Activated naive CD8-positive, alpha-beta T cell treated with anti-CD3 and anti-CD28 coated beads, Interleukin-2, amount 10 ng/mL, durations not matched to agents 7 days and 5 days (primary cell): ENCODE measurements at regions not wholly inside any gene's neighbourhood (a gene's known extent, or its start where the extent isn't known, plus 50 kb on each side); places are given as distances from the start of the nearest gene placed in this dataset.

ENCODE experiments used
- ATAC-seq: fragments of 150-1000 bp; cut with Tn5 transposase; one replicate; pipeline ENCODE4 v1.10.0; 2021; ENCODE audit warnings: low read depth, moderate library complexity
- POLR2A ChIA-PET: fragments of 350-600 bp; sonication (Branson Sonifier 250); formaldehyde crosslinking; loops from one replicate; lab custom pipeline; 2021; ENCODE audit warnings: antibody characterized with exemption; lab: Charles Lee
- DNase-seq: peaks from one replicate; pipeline ENCODE4 v3.0.0; 2021
- H3K27ac Mint-ChIP-seq: one replicate; pipeline ENCODE4 v1.8.0; 2022; ENCODE audit warnings: mild to moderate bottlenecking, mixed read lengths
- H3K27me3 Mint-ChIP-seq: one replicate; pipeline ENCODE4 v1.8.0; 2022; ENCODE audit warnings: mild to moderate bottlenecking, moderate library complexity, mixed read lengths
- H3K36me3 Mint-ChIP-seq: one replicate; pipeline ENCODE4 v1.8.0; 2021; ENCODE audit warnings: mild to moderate bottlenecking, mixed read lengths
- H3K4me1 Mint-ChIP-seq: one replicate; pipeline ENCODE4 v1.8.0; 2021; ENCODE audit warnings: mixed read lengths
- H3K4me3 Mint-ChIP-seq: one replicate; pipeline ENCODE4 v1.8.0; 2022; ENCODE audit warnings: mild to moderate bottlenecking, moderate library complexity, mixed read lengths
- H3K9me3 Mint-ChIP-seq: one replicate; pipeline ENCODE4 v1.8.0; 2021; ENCODE audit warnings: mixed read lengths

GRCh38 chr3:56874269-56874668, 72.5 kb upstream of the ARHGEF3 start:
- peaks cover 43% of the 10 kb centered on the region for H3K4me1 Mint-ChIP-seq
- no peaks in the 10 kb centered on the region for H3K27me3 Mint-ChIP-seq
- H3K4me3 Mint-ChIP-seq: no peak overlapping the region
- no peak for DNase-seq
- no peak for ATAC-seq
- POLR2A ChIA-PET: no interaction called here
- H3K27ac Mint-ChIP-seq: no peak overlapping the region
- peaks cover 3% of the 10 kb centered on the region for H3K9me3 Mint-ChIP-seq
- H3K36me3 Mint-ChIP-seq: peaks cover 19% of the 10 kb centered on the region

- Mint-ChIP-seq H3K4me3 (no peak overlapping the region), H3K27me3 (no peaks in the 10 kb centered on the region), H3K4me1 (peaks cover 24% of the 10 kb centered on the region), H3K36me3 (peaks cover 16% of the 10 kb centered on the region), H3K27ac (no peak overlapping the region), H3K9me3 (peaks cover 3% of the 10 kb centered on the region)
- no peak for ATAC-seq
- DNase-seq: no peak
- POLR2A ChIA-PET: interaction anchor here (0.9 kb wide), 1 partner anchor 46 kb away, joined by 3 read pairs; no protein-coding TSS in a partner anchor
Observed at GRCh38 chr3:56870436-56870835, 68.7 kb upstream of the ARHGEF3 start.

GRCh38 chr3:56869157-56869889, 67.6 kb upstream of the ARHGEF3 start:
- Mint-ChIP-seq H3K4me1 (peaks cover 27% of the 10 kb centered on the region), H3K36me3 (peaks cover 19% of the 10 kb centered on the region), H3K4me3 (peak overlapping the region; percentile 59), H3K27me3 (no peaks in the 10 kb centered on the region), H3K27ac (peak overlapping the region; percentile 27), H3K9me3 (peaks cover 5% of the 10 kb centered on the region)
- DNase-seq (no peak), ATAC-seq (no peak)
- POLR2A ChIA-PET: no interaction called here

GRCh38 chr3:56868706-56869105, 67.0 kb upstream of the ARHGEF3 start:
- POLR2A ChIA-PET: no interaction called here
- peaks cover 20% of the 10 kb centered on the region for H3K36me3 Mint-ChIP-seq
- H3K27me3 Mint-ChIP-seq: no peaks in the 10 kb centered on the region
- no peak overlapping the region for H3K27ac Mint-ChIP-seq
- no peak for DNase-seq
- H3K4me1 Mint-ChIP-seq: peaks cover 29% of the 10 kb centered on the region
- peaks cover 6% of the 10 kb centered on the region for H3K9me3 Mint-ChIP-seq
- ATAC-seq: no peak
- no peak overlapping the region for H3K4me3 Mint-ChIP-seq

GRCh38 chr3:56867671-56868070, 65.9 kb upstream of the ARHGEF3 start:
- Mint-ChIP-seq H3K27me3 (no peaks in the 10 kb centered on the region), H3K36me3 (peaks cover 18% of the 10 kb centered on the region), H3K27ac (peak overlapping the region; percentile 8), H3K4me3 (no peak overlapping the region), H3K4me1 (peaks cover 34% of the 10 kb centered on the region), H3K9me3 (peaks cover 4% of the 10 kb centered on the region)
- DNase-seq (no peak), ATAC-seq (no peak)
- POLR2A ChIA-PET: no interaction called here

GRCh38 chr3:56864918-56865524, 63.3 kb upstream of the ARHGEF3 start:
- Mint-ChIP-seq H3K9me3 (peaks cover 4% of the 10 kb centered on the region), H3K4me3 (no peak overlapping the region), H3K36me3 (peaks cover 21% of the 10 kb centered on the region), H3K27ac (no peak overlapping the region), H3K27me3 (no peaks in the 10 kb centered on the region), H3K4me1 (peaks cover 49% of the 10 kb centered on the region)
- POLR2A ChIA-PET: no interaction called here
- no peak for ATAC-seq
- no peak for DNase-seq

GRCh38 chr3:56864090-56864489, 62.3 kb upstream of the ARHGEF3 start:
- H3K9me3 Mint-ChIP-seq: peaks cover 4% of the 10 kb centered on the region
- ATAC-seq (peak; percentile 20), DNase-seq (no peak)
- H3K4me3 Mint-ChIP-seq: no peak overlapping the region
- no peak overlapping the region for H3K27ac Mint-ChIP-seq
- H3K36me3 Mint-ChIP-seq: peaks cover 21% of the 10 kb centered on the region
- no peaks in the 10 kb centered on the region for H3K27me3 Mint-ChIP-seq
- POLR2A ChIA-PET: no interaction called here
- peaks cover 45% of the 10 kb centered on the region for H3K4me1 Mint-ChIP-seq

- Mint-ChIP-seq H3K4me3 (no peak overlapping the region), H3K36me3 (peaks cover 25% of the 10 kb centered on the region), H3K4me1 (peaks cover 48% of the 10 kb centered on the region), H3K27ac (no peak overlapping the region), H3K27me3 (no peaks in the 10 kb centered on the region), H3K9me3 (peaks cover 4% of the 10 kb centered on the region)
- no peak for DNase-seq
- POLR2A ChIA-PET: interaction anchor here (0.8 to 1.9 kb wide), 2 partner anchors 10 to 53 kb away, joined by 3 to 5 read pairs; no protein-coding TSS in a partner anchor
- ATAC-seq: peak; percentile 43
Observed at GRCh38 chr3:56862352-56863062, 60.8 kb upstream of the ARHGEF3 start.

GRCh38 chr3:56861511-56861910, 59.8 kb upstream of the ARHGEF3 start:
- no peak for ATAC-seq
- Mint-ChIP-seq H3K27me3 (no peaks in the 10 kb centered on the region), H3K4me1 (peaks cover 52% of the 10 kb centered on the region), H3K27ac (peak overlapping the region; percentile 33), H3K9me3 (peaks cover 4% of the 10 kb centered on the region), H3K4me3 (no peak overlapping the region), H3K36me3 (peaks cover 21% of the 10 kb centered on the region)
- POLR2A ChIA-PET: interaction anchor here (0.8 to 1.9 kb wide), 3 partner anchors 12 to 54 kb away, joined by 3 to 5 read pairs (median 4); no protein-coding TSS in a partner anchor
- no peak for DNase-seq

- H3K27me3 Mint-ChIP-seq: no peaks in the 10 kb centered on the region
- POLR2A ChIA-PET: interaction anchor here (0.8 to 1.9 kb wide), 3 partner anchors 12 to 55 kb away, joined by 3 to 5 read pairs (median 4); no protein-coding TSS in a partner anchor
Observed at GRCh38 chr3:56860939-56861338, 59.2 kb upstream of the ARHGEF3 start.

GRCh38 chr3:56860351-56860750, 58.6 kb upstream of the ARHGEF3 start:
- H3K9me3 Mint-ChIP-seq: peaks cover 4% of the 10 kb centered on the region
- H3K4me1 Mint-ChIP-seq: peaks cover 55% of the 10 kb centered on the region
- POLR2A ChIA-PET: no interaction called here
- ATAC-seq: no peak
- H3K36me3 Mint-ChIP-seq: peaks cover 24% of the 10 kb centered on the region
- peak overlapping the region; percentile 56 for H3K4me3 Mint-ChIP-seq
- peak overlapping the region; percentile 65 for H3K27ac Mint-ChIP-seq
- no peak for DNase-seq
- no peaks in the 10 kb centered on the region for H3K27me3 Mint-ChIP-seq

More at GRCh38 chr3:56860939-56861338, 59.2 kb upstream of the ARHGEF3 start:
- H3K36me3 Mint-ChIP-seq: peaks cover 21% of the 10 kb centered on the region
- peak overlapping the region; percentile 65 for H3K27ac Mint-ChIP-seq
- peaks cover 4% of the 10 kb centered on the region for H3K9me3 Mint-ChIP-seq
- H3K4me3 Mint-ChIP-seq: peak overlapping the region; percentile 56
- DNase-seq: no peak
- peak; percentile 34 for ATAC-seq
- H3K4me1 Mint-ChIP-seq: peaks cover 52% of the 10 kb centered on the region

- Mint-ChIP-seq H3K27ac (peak overlapping the region; percentile 11), H3K9me3 (no peaks in the 10 kb centered on the region), H3K4me3 (peak overlapping the region; percentile 27), H3K4me1 (peaks cover 44% of the 10 kb centered on the region), H3K36me3 (peaks cover 24% of the 10 kb centered on the region), H3K27me3 (no peaks in the 10 kb centered on the region)
- DNase-seq (no peak), ATAC-seq (peak; percentile 20)
- POLR2A ChIA-PET: no interaction called here
Observed at GRCh38 chr3:56858331-56858730, 56.6 kb upstream of the ARHGEF3 start.

- DNase-seq (no peak), ATAC-seq (no peak)
- Mint-ChIP-seq H3K27me3 (no peaks in the 10 kb centered on the region), H3K4me3 (no peak overlapping the region), H3K9me3 (no peaks in the 10 kb centered on the region), H3K27ac (no peak overlapping the region), H3K4me1 (peaks cover 35% of the 10 kb centered on the region), H3K36me3 (peaks cover 26% of the 10 kb centered on the region)
- POLR2A ChIA-PET: interaction anchor here (0.6 to 1.3 kb wide), 3 partner anchors 28 to 179 kb away, joined by 3 to 5 read pairs (median 4); no protein-coding TSS in a partner anchor
Observed at GRCh38 chr3:56857178-56857577, 55.4 kb upstream of the ARHGEF3 start.
